Common myeloid progenitor, CD34-positive (primary cell): ENCODE measurements at regions not wholly inside any gene's neighbourhood (a gene's known extent, or its start where the extent isn't known, plus 50 kb on each side); places are given as distances from the start of the nearest gene placed in this dataset.

Experiments used
- CTCF ChIA-PET: fragments of 350-600 bp; sonication (Branson Sonifier 250); formaldehyde crosslinking; loops from one replicate; lab custom pipeline; 2021; ENCODE audit warnings: antibody characterized with exemption; lab: Charles Lee
- POLR2A ChIA-PET: fragments of 350-600 bp; sonication (Branson Sonifier 250); formaldehyde crosslinking; loops from one replicate; lab custom pipeline; 2021; ENCODE audit warnings: antibody characterized with exemption; lab: Charles Lee
- DNase-seq, 3 donors: peaks; one replicate each; pipeline versions ENCODE4 v3.0.0 to v3.0.0-alpha.2; 2013
- H3K27ac ChIP-seq, 2 experiments: 1 replicate in 1 of 2; 2 replicates in 1 of 2; pipeline ENCODE4 v1.7.0; 2013; ENCODE audit warnings: inconsistent platforms in 2 of 2, low read length in 2 of 2, mild to moderate bottlenecking in 2 of 2, low read depth in 1 of 2, moderate library complexity in 1 of 2; ENCODE audit not compliant: severe bottlenecking in 2 of 2, insufficient read depth in 1 of 2, poor library complexity in 1 of 2
- H3K27me3 ChIP-seq, 5 experiments: replicated peaks in 2 of 5; 1 replicate in 3 of 5; 2 replicates in 2 of 5; pipeline versions ENCODE4 v1.6.1 to v1.7.0; 2013; ENCODE audit warnings: low read length in 4 of 5, mild to moderate bottlenecking in 2 of 5, moderate library complexity in 2 of 5, inconsistent platforms in 1 of 5; ENCODE audit not compliant: insufficient read depth in 5 of 5, control insufficient read depth in 4 of 5
- H3K36me3 ChIP-seq, 4 experiments: 1 replicate in 2 of 4; 2 replicates in 2 of 4; pipeline versions ENCODE4 v1.6.1 to v1.7.0; 2013; ENCODE audit warnings: low read length in 3 of 4, control low read depth in 1 of 4, mild to moderate bottlenecking in 1 of 4; ENCODE audit not compliant: control insufficient read depth in 4 of 4, insufficient read depth in 4 of 4
- H3K4me1 ChIP-seq, 4 experiments: 1 replicate in 3 of 4; 2 replicates in 1 of 4; pipeline versions ENCODE4 v1.6.1 to v1.7.1; 2013; ENCODE audit warnings: low read length in 3 of 4, mild to moderate bottlenecking in 3 of 4, control low read depth in 1 of 4, inconsistent platforms in 1 of 4, moderate library complexity in 1 of 4; ENCODE audit not compliant: control insufficient read depth in 4 of 4, insufficient read depth in 4 of 4; ENCODE audit errors: control extremely low read depth in 1 of 4
- H3K4me3 ChIP-seq, 7 experiments: 1 replicate in 4 of 7; 2 replicates in 3 of 7; pipeline versions ENCODE4 v1.5.1 to v1.7.0; 2013; ENCODE audit warnings: mild to moderate bottlenecking in 7 of 7, low read length in 6 of 7, moderate library complexity in 6 of 7, inconsistent platforms in 2 of 7, low read depth in 2 of 7, control low read depth in 1 of 7; ENCODE audit not compliant: insufficient read depth in 4 of 7, control insufficient read depth in 1 of 7; ENCODE audit errors: extremely low read depth in 1 of 7
- H3K9me3 ChIP-seq, 5 experiments: 1 replicate in 4 of 5; 2 replicates in 1 of 5; pipeline versions ENCODE4 v1.6.1 to v1.7.1; 2013; ENCODE audit warnings: low read length in 4 of 5, mild to moderate bottlenecking in 2 of 5, inconsistent platforms in 1 of 5, low read depth in 1 of 5, moderate library complexity in 1 of 5; ENCODE audit not compliant: control insufficient read depth in 4 of 5, insufficient read depth in 2 of 5; ENCODE audit errors: control extremely low read depth in 1 of 5
- WGBS: methylation state at CpG from one replicate; pipeline ENCODE4 v1.1.5; 2013; ENCODE audit not compliant: insufficient coverage; 5-methylcytosine and 5-hydroxymethylcytosine counted together

DNA sequence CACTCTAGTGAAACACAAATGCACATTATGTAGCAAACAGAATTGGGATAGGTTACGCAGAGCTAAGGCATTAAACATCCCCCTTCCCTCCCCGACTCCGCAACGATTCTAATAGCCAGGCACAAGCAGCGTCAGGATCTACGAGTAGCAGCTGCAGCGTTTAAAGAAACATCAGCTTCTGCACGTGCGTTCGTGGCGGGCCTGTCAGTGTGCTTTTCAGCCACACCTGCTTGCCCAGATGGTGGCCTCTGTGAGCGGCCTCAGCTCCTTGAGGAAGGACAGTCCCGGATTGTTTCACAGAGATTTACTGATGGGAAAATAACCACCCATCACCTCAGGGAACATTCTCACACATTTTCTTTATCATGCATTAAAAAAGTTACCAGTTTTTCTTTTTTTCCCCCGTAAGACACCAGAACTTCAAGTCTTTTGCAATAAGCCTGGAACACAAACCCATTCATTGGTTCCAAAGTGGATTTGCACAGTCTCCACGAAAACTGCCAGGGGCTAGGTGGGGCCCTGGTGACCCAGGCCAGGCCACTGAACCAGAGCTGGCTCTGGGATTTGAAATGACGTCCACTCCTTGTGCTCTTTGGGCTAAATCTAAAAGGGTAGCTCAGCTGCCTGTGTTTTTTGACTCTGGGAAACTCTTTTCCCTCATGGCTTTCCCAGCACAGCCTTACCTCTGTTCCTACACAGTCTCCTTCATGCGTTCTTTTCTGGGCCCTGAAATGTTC, 325.5 kb downstream of the KCNRG start:
- 98% methylated on average over 17 of the region's 17 CpGs for WGBS
- no peaks in the 10 kb centered on the region for H3K27me3 ChIP-seq
- ChIA-PET CTCF (no interaction called here), POLR2A (no interaction called here)
- peaks cover 0 to 7% (median 0%) of the 10 kb centered on the region in 5 experiments for H3K9me3 ChIP-seq
- no peaks in the 10 kb centered on the region for H3K36me3 ChIP-seq
- DNase-seq: no peak
- H3K4me3 ChIP-seq: no peak overlapping the region
- peaks cover 0 to 5% (median 2%) of the 10 kb centered on the region in 4 experiments for H3K4me1 ChIP-seq
- no peak overlapping the region for H3K27ac ChIP-seq

DNA sequence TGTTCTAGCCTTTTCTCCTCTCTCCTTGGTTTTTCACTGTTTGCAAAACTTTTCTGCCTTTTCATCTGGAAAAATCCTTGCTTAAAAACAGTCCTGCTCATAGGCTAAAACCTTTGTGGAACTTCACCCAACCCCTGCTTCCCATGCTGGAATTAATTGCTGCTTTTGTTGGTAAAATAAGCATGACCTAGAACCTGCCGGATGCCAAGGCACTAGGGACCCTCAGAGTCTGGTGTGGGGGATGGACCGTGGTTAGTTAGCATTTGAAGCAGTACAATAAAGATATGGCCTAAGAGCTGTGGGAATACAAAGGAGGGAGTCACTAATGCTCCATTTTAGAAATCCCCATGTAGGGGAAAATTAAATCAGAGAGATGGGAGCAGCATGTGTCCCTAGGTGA, 326.3 kb downstream of the KCNRG start:
- CTCF ChIA-PET: no interaction called here
- WGBS: 92% methylated on average over 2 of the region's 2 CpGs
- no peak for DNase-seq

DNA sequence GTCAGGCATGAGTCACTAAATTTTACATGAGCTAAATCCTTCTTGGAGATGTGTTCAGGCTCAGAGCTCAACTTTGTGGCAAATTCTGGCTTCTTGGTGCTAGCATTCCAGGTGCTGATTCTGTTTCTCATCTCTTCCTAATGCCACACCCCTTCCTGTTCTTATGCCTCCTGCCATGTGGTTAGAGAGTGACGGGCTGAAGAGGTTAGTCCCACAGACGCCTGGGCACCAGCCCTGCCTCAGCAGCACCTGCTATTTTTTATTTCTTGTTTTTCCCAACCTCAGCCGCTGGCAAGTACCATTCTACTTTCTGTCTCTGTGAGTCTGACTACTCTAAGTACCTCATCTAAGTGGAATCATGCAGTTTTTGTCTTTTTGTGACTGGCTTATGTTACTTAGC, 329.5 kb downstream of the KCNRG start:
- ChIA-PET CTCF (no interaction called here), POLR2A (no interaction called here)
- peak in 2 of 3 donors; percentile 25 to 29 for DNase-seq
- Histone ChIP-seq H3K36me3 (no peaks in the 10 kb centered on the region), H3K4me3 (no peak overlapping the region), H3K4me1 (peaks cover 0 to 5% (median 2%) of the 10 kb centered on the region in 4 experiments), H3K27ac (no peak overlapping the region), H3K9me3 (peaks cover 0 to 7% (median 0%) of the 10 kb centered on the region in 5 experiments), H3K27me3 (no peaks in the 10 kb centered on the region)
- 46% methylated on average over 3 of the region's 3 CpGs for WGBS

More for the DNA sequence above, 326.3 kb downstream of the KCNRG start:
- Histone ChIP-seq H3K36me3 (no peaks in the 10 kb centered on the region), H3K4me3 (no peak overlapping the region), H3K4me1 (peaks cover 0 to 5% (median 2%) of the 10 kb centered on the region in 4 experiments), H3K27ac (no peak overlapping the region), H3K9me3 (peaks cover 0 to 7% (median 0%) of the 10 kb centered on the region in 5 experiments), H3K27me3 (no peaks in the 10 kb centered on the region)
- POLR2A ChIA-PET: no interaction called here

DNA sequence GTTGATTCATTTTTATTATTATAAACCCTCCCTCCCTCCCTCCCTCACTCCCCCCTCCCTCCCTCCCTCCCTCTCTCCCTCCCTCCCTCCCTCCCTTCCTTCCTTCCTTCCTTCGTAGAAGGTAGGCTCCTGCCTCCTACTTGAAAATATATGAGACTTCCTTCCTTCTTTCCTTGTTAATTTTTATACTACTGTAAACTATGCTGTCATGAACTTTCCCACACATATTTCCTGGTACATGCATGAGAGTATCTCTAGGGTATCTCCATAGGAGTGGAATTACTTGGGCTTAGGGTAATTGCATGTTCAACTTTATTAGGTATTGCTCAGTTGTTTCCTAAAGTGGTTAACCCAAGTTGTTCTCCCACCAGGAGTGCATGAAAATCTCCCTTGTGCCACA, 330.6 kb downstream of the KCNRG start:
- Histone ChIP-seq H3K4me1 (peaks cover 0 to 5% (median 2%) of the 10 kb centered on the region in 4 experiments), H3K27me3 (no peaks in the 10 kb centered on the region), H3K27ac (no peak overlapping the region), H3K36me3 (no peaks in the 10 kb centered on the region), H3K9me3 (peaks cover 0 to 7% (median 0%) of the 10 kb centered on the region in 5 experiments), H3K4me3 (no peak overlapping the region)
- ChIA-PET POLR2A (no interaction called here), CTCF (no interaction called here)
- WGBS: no CpG with 5 or more reads among the region's 1 CpG
- no peak for DNase-seq

DNA sequence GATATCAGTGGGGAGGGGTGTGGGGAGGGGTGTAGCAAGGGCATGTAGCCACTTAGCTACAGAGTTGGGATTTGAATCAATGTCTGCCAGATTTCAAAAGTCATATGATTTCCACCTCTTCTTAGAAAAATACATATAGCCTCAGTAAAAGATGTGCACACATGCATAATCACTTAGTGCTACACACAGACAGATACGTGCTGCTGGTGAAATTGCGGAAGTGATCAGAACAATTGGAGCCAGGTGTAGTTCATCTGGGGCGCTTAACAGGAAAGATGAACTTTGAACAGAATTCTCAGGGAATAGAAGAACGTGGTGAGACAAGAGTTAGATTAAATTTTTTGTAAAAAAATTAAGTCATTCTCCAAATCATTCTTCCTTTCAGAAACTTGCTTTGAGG, 333.1 kb downstream of the KCNRG start:
- no peak for DNase-seq
- POLR2A ChIA-PET: no interaction called here
- H3K9me3 ChIP-seq: no peaks in the 10 kb centered on the region
- no peaks in the 10 kb centered on the region for H3K36me3 ChIP-seq
- H3K4me1 ChIP-seq: peaks cover 0 to 5% (median 2%) of the 10 kb centered on the region in 4 experiments
- H3K27me3 ChIP-seq: no peaks in the 10 kb centered on the region
- no peak overlapping the region for H3K4me3 ChIP-seq
- CTCF ChIA-PET: interaction anchor here (0.5 to 1.3 kb wide), 2 partner anchors 38 to 112 kb away, joined by 3 read pairs; no protein-coding TSS in a partner anchor
- 100% methylated on average over 2 of the region's 4 CpGs for WGBS
- no peak overlapping the region for H3K27ac ChIP-seq

DNA sequence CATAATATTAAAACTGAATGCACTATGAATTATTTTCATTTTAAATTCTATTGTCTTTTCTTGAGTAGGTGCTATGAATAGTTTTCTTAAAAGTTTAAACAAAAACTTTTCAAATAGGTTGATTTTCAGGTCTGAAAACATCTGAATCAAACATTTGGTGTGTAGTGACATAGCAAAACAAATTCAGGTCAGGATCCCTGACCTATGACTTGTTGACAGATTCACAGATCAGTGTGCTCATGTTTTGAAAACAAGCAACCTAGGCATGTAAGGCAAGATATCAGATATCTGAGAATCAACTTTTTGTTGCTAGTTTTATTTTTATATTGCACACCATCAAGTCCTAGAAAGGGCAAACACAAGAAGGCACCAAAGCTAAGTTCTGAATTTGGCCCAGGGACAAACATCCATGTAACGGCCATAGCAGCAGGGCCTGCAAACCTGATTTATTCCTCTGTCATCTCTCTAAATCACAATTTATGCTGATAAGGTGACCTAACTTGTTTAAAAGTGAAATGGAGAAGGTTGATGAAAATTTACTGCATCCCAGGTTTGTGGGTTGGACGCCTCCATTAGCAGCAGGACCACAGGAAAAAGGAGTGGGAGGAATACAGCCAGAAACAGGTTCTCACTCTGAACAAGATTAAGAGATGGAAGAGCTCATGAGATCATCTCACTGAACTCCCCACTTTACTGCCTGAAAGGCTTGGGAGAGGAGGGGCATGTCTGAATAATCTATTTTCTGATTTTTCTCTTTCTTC, 337.7 kb downstream of the KCNRG start:
- 100% methylated on average over 1 of the region's 2 CpGs for WGBS
- H3K4me1 ChIP-seq: no peaks in the 10 kb centered on the region
- H3K9me3 ChIP-seq: no peaks in the 10 kb centered on the region
- ChIA-PET CTCF (interaction anchor here (1.7 kb wide), 1 partner anchor 34 kb away, joined by 4 read pairs; no protein-coding TSS in a partner anchor), POLR2A (no interaction called here)
- H3K27me3 ChIP-seq: no peaks in the 10 kb centered on the region
- DNase-seq: no peak
- H3K36me3 ChIP-seq: no peaks in the 10 kb centered on the region
- H3K27ac ChIP-seq: no peak overlapping the region
- no peak overlapping the region for H3K4me3 ChIP-seq
